Adrenal gland (tissue), 5 donors: ENCODE measurements at regions not wholly inside any gene's neighbourhood (a gene's known extent, or its start where the extent isn't known, plus 50 kb on each side); places are given as distances from the start of the nearest gene placed in this dataset.

Experiments used
- POLR2A ChIP-seq, 2 donors: fragments of 450-650 bp; IDR thresholded peaks; one replicate each; pipeline ENCODE4 v1.6.1; 2017; ENCODE audit warnings: antibody characterized with exemption in 2 of 2, mild to moderate bottlenecking in 2 of 2, moderate library complexity in 1 of 2
- TF ChIP-seq, protein P1 (sequence below), 6 experiments: fragments of 450-650 bp in 4 of 6; fragments of 200-600 bp in 2 of 6; sonication (generic) in 1 of 6; IDR thresholded peaks; 1 replicate in 5 of 6; 2 replicates in 1 of 6; pipeline versions ENCODE4 v1.5.1 to v1.8.0; 2016 to 2021; ENCODE audit warnings: antibody characterized with exemption in 6 of 6, mild to moderate bottlenecking in 2 of 6, moderate library complexity in 1 of 6
- donor health status: DM: no; HTN: no; CAD: no.

DNA sequence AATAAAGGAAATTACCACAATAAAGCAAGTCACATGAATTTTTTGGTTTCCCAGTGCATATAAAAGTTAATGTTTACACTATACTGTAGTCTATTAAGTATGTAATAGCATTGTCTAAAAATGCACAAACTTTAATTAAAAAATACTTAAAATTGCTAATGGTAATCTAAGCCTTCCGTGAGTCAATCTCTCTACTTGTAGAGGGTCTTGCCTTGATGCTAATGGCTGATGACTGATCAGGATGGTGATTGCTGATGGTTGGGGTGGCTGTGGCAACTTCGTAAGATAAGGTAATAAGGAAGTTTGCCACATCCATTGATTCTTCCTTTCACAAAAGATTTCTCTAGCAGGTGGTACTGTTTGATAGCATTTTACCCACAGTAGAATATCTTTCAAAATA is 466.6 kb upstream of the PROX1 start:
- TF ChIP-seq, protein P1, sequence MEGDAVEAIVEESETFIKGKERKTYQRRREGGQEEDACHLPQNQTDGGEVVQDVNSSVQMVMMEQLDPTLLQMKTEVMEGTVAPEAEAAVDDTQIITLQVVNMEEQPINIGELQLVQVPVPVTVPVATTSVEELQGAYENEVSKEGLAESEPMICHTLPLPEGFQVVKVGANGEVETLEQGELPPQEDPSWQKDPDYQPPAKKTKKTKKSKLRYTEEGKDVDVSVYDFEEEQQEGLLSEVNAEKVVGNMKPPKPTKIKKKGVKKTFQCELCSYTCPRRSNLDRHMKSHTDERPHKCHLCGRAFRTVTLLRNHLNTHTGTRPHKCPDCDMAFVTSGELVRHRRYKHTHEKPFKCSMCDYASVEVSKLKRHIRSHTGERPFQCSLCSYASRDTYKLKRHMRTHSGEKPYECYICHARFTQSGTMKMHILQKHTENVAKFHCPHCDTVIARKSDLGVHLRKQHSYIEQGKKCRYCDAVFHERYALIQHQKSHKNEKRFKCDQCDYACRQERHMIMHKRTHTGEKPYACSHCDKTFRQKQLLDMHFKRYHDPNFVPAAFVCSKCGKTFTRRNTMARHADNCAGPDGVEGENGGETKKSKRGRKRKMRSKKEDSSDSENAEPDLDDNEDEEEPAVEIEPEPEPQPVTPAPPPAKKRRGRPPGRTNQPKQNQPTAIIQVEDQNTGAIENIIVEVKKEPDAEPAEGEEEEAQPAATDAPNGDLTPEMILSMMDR (IDR thresholded peaks at IDR 0.05) = no peak
- no peak for TF ChIP-seq POLR2A (IDR thresholded peaks at IDR 0.05)
